BLaER1 treated with 17β-estradiol and CSF1 and Interleukin-3, amounts not matched to agents 10 nM and 100 nM (cell line): ENCODE measurements at regions not wholly inside any gene's neighbourhood (a gene's known extent, or its start where the extent isn't known, plus 50 kb on each side); places are given as distances from the start of the nearest gene placed in this dataset.
A peak's percentile ranks its signal among the peaks of the same experiment; 100 is the strongest.

Experiments
- H3K27ac ChIP-seq, 11 experiments: shearing (Covaris generic); formaldehyde crosslinking; 2 replicates each; pipeline ENCODE4 v1.8.1; 2022
- H3K27me3 ChIP-seq, 11 experiments: shearing (Covaris generic); formaldehyde crosslinking; 2 replicates each; pipeline ENCODE4 v1.8.1; 2022
- H3K36me3 ChIP-seq, 11 experiments: shearing (Covaris generic); formaldehyde crosslinking; 2 replicates each; pipeline ENCODE4 v1.8.1; 2022
- H3K4me1 ChIP-seq, 10 experiments: shearing (Covaris generic); formaldehyde crosslinking; 2 replicates each; pipeline ENCODE4 v1.8.1; 2022
- H3K4me2 ChIP-seq, 11 experiments: shearing (Covaris generic); formaldehyde crosslinking; 2 replicates each; pipeline ENCODE4 v1.8.1; 2022
- H3K4me3 ChIP-seq, 10 experiments: shearing (Covaris generic); formaldehyde crosslinking; 2 replicates each; pipeline ENCODE4 v1.8.1; 2022
- H3K9ac ChIP-seq, 11 experiments: shearing (Covaris generic); formaldehyde crosslinking; 2 replicates each; pipeline ENCODE4 v1.8.1; 2022
- H3K9me3 ChIP-seq, 11 experiments: shearing (Covaris generic); formaldehyde crosslinking; replicated peaks in 1 of 11; 2 replicates each; pipeline ENCODE4 v1.8.1; 2022
- H4K20me1 ChIP-seq, 11 experiments: shearing (Covaris generic); formaldehyde crosslinking; 2 replicates each; pipeline ENCODE4 v1.8.1; 2022
- Cebpa-rat ChIP-seq, 11 experiments: shearing (Covaris generic); IDR thresholded peaks; 2 replicates each; pipeline ENCODE4 v1.8.1; 2022

DNA sequence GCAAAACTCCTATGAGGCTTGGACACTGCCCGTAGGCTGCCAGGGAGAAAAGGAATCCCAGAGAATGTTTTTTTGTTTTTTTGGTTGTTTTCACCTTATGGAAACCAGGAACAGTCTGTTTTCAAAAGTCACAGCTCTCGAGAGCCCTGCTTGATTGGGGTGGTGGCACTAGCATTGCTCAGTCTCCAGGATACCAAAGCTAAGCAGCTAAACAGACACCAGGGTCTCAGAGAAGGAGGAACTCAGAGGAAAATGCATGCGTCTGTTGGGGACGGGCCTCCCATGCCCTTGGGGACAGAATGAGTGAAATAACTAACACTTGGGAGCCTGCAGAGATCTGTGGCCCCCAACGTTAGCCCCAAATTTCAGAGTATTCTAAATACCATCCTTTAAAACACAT lies 178.8 kb downstream of the SOX9 start:
- Histone ChIP-seq H4K20me1 (no peaks in the 10 kb centered on the region), H3K4me1 (peaks cover 7 to 23% (median 15%) of the 10 kb centered on the region in 10 experiments; a peak in 18 of 20 replicates), H3K9ac (no peak overlapping the region), H3K36me3 (no peaks in the 10 kb centered on the region), H3K4me3 (no peak overlapping the region), H3K27ac (no peak overlapping the region), H3K27me3 (no peaks in the 10 kb centered on the region), H3K4me2 (peak overlapping the region in 9 of 11 experiments; percentile 0 to 57 (median 45); a peak in 15 of 22 replicates), H3K9me3 (peaks cover 0 to 5% (median 0%) of the 10 kb centered on the region in 11 experiments; a peak in 3 of 22 replicates)
- TF ChIP-seq Cebpa-rat (IDR thresholded peaks at IDR 0.05): no peak

DNA sequence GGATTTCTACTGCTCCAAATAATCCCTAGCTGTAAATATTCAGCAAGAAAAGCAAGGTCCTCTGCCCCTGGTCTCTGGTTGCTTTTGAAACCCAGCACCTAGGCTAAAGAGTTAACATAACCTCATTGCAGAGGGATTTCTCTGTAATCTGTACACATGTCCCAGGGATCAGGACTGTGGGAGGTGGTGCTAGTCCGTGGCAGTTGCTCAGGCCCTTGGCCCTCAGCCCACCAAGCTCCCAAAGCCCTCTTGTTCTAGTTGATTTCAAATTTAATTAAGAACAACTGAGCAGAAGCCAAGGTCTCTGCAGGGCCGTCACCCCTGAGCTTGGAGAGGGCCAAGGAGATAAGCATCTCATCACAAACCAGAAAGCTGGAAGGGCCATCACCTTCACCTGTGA lies 181.1 kb downstream of the SOX9 start:
- no peak for TF ChIP-seq Cebpa-rat (IDR thresholded peaks at IDR 0.05)
- Histone ChIP-seq H3K4me1 (peaks cover 11 to 26% (median 18%) of the 10 kb centered on the region in 10 experiments; a peak in 17 of 20 replicates), H3K9ac (no peak overlapping the region), H3K36me3 (no peaks in the 10 kb centered on the region), H4K20me1 (no peaks in the 10 kb centered on the region), H3K9me3 (no peaks in the 10 kb centered on the region), H3K4me2 (no peak overlapping the region), H3K27ac (no peak overlapping the region), H3K27me3 (no peaks in the 10 kb centered on the region), H3K4me3 (no peak overlapping the region)

DNA sequence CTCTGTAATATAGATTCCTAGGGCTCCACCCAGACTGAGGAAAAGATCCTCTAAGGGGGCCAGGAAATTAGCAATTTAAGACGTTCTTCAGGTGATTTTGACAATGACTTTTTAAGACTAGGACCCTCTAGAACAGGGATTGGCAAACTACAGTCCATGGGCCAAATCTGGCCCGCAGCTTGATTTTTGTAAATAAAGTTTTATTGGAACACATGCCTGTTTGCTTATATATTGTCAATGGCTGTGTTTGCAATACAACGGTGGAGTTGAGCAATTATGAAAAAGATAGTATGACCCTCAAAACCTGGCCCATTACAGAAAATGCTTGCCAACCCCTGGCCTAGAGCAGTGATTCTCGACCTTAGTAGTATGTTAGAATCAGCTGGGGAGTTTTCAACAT lies 181.9 kb downstream of the SOX9 start:
- H3K4me3 ChIP-seq: no peak overlapping the region
- no peak overlapping the region for H3K27ac ChIP-seq
- no peaks in the 10 kb centered on the region for H3K27me3 ChIP-seq
- H3K9me3 ChIP-seq: no peaks in the 10 kb centered on the region
- TF ChIP-seq Cebpa-rat (IDR thresholded peaks at IDR 0.05): no peak
- H3K36me3 ChIP-seq: no peaks in the 10 kb centered on the region
- no peaks in the 10 kb centered on the region for H4K20me1 ChIP-seq
- H3K4me2 ChIP-seq: no peak overlapping the region
- H3K4me1 ChIP-seq: peaks cover 11 to 26% (median 18%) of the 10 kb centered on the region in 10 experiments; a peak in 17 of 20 replicates
- no peak overlapping the region for H3K9ac ChIP-seq

DNA sequence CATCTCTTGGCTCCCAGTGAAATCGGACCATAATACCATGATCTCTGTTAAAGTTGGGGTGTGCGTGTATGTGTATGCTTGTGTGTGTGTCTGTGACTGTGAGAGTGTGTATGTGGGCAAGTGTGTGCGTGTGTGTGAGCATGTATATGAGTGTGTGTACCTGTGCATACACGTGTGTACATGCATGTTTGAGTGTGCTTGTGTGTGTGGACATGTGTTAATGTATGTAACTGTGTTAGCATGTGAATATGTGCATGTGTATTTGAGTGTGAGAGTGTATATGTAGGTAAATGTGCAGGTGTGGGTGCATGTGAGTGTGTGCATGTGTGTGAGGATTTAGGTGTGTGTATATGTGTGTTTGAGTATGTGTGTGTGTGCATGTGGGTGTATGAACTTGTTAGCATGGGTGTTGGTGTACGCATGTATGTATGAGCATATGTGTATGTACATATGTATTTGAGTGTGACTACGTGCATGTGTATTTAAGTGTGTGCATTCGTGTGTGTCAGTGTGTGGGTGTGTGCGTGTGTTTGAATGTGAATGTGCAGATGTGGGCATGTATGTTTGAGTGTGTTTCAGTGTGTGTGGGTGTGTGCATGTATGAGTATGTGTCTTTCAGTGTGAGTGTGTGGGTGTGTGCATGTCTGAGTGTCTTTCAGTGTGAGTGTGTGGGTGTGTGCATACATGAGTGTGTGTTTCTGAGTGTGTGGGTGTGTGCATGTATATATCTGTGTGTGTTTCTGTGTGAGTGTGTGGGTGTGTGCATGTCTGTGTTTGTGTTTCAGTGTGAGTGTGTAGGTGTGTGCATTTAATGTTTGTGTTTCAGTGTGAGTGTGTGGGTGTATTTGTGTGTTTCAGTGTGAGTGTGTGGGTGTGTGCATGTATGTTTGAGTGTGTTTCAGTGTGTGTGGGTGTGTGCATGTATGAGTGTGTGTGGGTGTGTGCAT lies 183.2 kb downstream of the SOX9 start:
- H3K9ac ChIP-seq: no peak overlapping the region
- no peaks in the 10 kb centered on the region for H3K36me3 ChIP-seq
- H3K4me2 ChIP-seq: no peak overlapping the region
- no peak overlapping the region for H3K27ac ChIP-seq
- no peaks in the 10 kb centered on the region for H4K20me1 ChIP-seq
- H3K4me1 ChIP-seq: peaks cover 4 to 14% (median 9%) of the 10 kb centered on the region in 10 experiments; a peak in 15 of 20 replicates
- no peak for TF ChIP-seq Cebpa-rat (IDR thresholded peaks at IDR 0.05)
- H3K4me3 ChIP-seq: no peak overlapping the region
- no peaks in the 10 kb centered on the region for H3K9me3 ChIP-seq
- no peaks in the 10 kb centered on the region for H3K27me3 ChIP-seq

DNA sequence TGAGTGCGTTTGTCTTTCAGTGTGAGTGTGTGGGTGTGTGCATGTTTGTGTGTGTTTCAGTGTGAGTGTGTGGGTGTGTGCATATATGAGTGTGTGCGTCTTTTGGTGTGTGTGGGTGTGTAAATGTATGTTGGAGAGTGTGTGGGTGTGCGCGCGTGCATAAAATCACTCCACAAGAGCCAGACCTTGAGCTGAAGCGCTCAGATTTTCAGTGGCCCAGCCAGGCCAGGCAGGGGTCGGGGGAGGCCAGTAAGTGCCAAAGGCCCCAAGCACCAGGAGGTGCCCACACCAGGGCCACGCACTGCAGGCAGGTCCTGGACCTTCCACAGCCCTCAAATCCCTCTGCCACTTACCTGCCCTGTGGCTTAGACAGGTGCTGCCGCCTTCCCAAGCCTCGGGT lies 184.0 kb downstream of the SOX9 start:
- Histone ChIP-seq H3K9ac (no peak overlapping the region), H3K36me3 (no peaks in the 10 kb centered on the region), H3K27me3 (no peaks in the 10 kb centered on the region), H3K4me1 (peaks cover 0 to 16% (median 1%) of the 10 kb centered on the region in 10 experiments; a peak in 7 of 20 replicates), H4K20me1 (no peaks in the 10 kb centered on the region), H3K27ac (no peak overlapping the region), H3K4me3 (no peak overlapping the region), H3K9me3 (no peaks in the 10 kb centered on the region), H3K4me2 (no peak overlapping the region)
- TF ChIP-seq Cebpa-rat (IDR thresholded peaks at IDR 0.05): no peak

DNA sequence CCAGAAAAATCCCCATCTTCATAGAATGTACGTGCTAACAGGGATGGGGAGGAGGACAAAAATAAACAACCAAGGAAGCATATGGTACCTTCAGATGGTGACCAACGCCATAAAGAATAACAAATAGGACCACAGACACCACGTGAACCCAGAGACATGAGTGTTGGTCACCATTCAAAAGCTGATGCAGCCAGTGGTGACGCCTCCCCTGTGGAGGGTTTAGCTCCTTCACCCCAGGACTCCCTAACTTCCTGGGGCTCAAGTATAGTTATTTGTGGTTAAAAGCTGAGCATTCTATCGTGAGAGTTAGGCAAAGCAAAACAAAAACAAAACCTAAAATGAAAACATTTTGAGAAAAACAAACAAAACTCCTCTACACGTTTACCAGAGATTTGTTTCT lies 184.7 kb downstream of the SOX9 start:
- no peak overlapping the region for H3K27ac ChIP-seq
- peak overlapping the region in 5 of 11 experiments; percentile 12 to 28 (median 21); a peak in 2 of 22 replicates for H3K4me2 ChIP-seq
- H3K36me3 ChIP-seq: no peaks in the 10 kb centered on the region
- H3K9ac ChIP-seq: no peak overlapping the region
- no peaks in the 10 kb centered on the region for H3K9me3 ChIP-seq
- H3K4me1 ChIP-seq: peaks cover 0 to 16% (median 0%) of the 10 kb centered on the region in 10 experiments; a peak in 5 of 20 replicates
- no peaks in the 10 kb centered on the region for H4K20me1 ChIP-seq
- TF ChIP-seq Cebpa-rat (IDR thresholded peaks at IDR 0.05): no peak
- no peaks in the 10 kb centered on the region for H3K27me3 ChIP-seq
- H3K4me3 ChIP-seq: no peak overlapping the region

DNA sequence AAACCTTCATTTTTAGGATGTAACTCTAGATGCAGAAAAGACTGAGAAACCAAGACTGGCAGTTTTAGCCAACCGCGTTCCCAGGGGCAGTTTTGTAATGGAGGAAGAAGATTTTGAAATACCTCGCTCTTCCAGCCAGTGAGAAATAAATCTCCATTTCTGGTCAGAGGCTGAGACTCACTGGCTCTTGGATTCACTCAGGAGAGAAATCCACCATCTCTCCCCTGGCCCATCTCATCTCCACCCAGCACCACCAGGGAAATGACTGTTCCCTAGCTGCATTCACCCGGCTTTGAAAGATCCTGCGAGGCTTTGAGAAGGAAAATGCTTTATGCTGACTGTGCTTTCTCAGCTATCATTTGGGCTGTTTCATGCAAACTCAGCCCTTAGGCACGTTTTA lies 185.2 kb downstream of the SOX9 start:
- H3K9me3 ChIP-seq: no peaks in the 10 kb centered on the region
- no peak overlapping the region for H3K4me3 ChIP-seq
- H3K27ac ChIP-seq: no peak overlapping the region
- no peak for TF ChIP-seq Cebpa-rat (IDR thresholded peaks at IDR 0.05)
- no peaks in the 10 kb centered on the region for H4K20me1 ChIP-seq
- no peak overlapping the region for H3K9ac ChIP-seq
- H3K36me3 ChIP-seq: no peaks in the 10 kb centered on the region
- no peaks in the 10 kb centered on the region for H3K27me3 ChIP-seq
- H3K4me1 ChIP-seq: peaks cover 0 to 20% (median 0%) of the 10 kb centered on the region in 10 experiments; a peak in 5 of 20 replicates
- H3K4me2 ChIP-seq: peak overlapping the region in 5 of 11 experiments; percentile 12 to 28 (median 21); a peak in 2 of 22 replicates

DNA sequence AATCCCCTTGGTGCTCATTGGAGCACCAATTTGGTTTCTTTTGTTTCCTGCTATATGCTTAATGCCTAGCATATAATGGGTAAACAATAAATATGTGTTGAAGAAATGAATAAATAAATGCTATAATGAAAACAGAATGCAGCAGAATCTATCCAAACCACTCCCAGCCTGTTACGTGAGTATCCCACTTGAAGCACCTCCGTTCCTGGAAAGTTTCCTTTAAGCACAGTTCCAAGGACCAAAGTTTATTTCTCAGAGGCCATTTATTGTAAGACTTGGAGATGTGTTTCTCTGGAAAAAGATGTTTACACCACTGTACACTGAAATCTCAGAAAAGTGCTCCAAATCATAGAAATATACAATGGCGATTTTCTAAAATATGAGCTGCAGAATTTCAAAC lies 187.0 kb downstream of the SOX9 start:
- no peaks in the 10 kb centered on the region for H3K27me3 ChIP-seq
- H3K9me3 ChIP-seq: no peaks in the 10 kb centered on the region
- no peak for TF ChIP-seq Cebpa-rat (IDR thresholded peaks at IDR 0.05)
- no peaks in the 10 kb centered on the region for H4K20me1 ChIP-seq
- H3K4me3 ChIP-seq: no peak overlapping the region
- H3K4me2 ChIP-seq: no peak overlapping the region
- H3K36me3 ChIP-seq: no peaks in the 10 kb centered on the region
- no peak overlapping the region for H3K9ac ChIP-seq
- no peak overlapping the region for H3K27ac ChIP-seq
- H3K4me1 ChIP-seq: peaks cover 0 to 31% (median 3%) of the 10 kb centered on the region in 10 experiments; a peak in 5 of 20 replicates

DNA sequence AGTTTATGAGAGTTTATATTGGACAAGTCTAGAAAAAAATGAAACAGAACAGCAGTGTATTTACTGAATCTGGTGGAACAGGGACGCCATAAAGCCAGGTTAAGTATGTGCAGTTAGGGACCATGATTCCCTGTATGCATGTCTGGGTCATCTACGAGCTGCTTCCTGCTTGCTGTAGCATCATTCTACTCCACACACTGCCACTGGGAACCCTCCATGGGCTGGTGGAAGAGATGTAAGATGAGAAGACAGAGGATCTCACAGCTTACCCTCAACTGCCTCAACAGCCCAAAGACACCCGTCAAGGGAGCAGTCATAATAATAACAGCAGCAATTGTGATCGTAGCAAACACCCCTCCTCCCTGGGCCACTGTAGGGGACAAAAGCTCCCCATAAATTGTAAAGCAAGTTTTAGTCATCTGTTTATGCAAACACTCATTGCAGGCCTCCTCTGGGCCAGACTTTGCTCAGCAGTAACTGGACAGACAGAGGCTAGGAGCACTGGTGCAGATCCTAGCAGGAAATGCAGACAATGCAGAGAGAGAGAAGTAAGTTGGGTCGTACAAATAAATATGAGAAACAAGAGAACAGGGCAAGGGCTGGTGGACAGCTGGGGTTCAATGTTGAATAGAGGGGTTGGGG lies 188.0 kb downstream of the SOX9 start:
- H3K9me3 ChIP-seq: no peaks in the 10 kb centered on the region
- H3K27ac ChIP-seq: no peak overlapping the region
- no peak for TF ChIP-seq Cebpa-rat (IDR thresholded peaks at IDR 0.05)
- H3K36me3 ChIP-seq: no peaks in the 10 kb centered on the region
- no peaks in the 10 kb centered on the region for H3K27me3 ChIP-seq
- H4K20me1 ChIP-seq: no peaks in the 10 kb centered on the region
- no peak overlapping the region for H3K9ac ChIP-seq
- no peak overlapping the region for H3K4me2 ChIP-seq
- no peak overlapping the region for H3K4me3 ChIP-seq
- H3K4me1 ChIP-seq: peaks cover 0 to 31% (median 3%) of the 10 kb centered on the region in 10 experiments; a peak in 5 of 20 replicates
